Tibial nerve (tissue), 4 donors: ENCODE measurements at regions not wholly inside any gene's neighbourhood (a gene's known extent, or its start where the extent isn't known, plus 50 kb on each side); places are given as distances from the start of the nearest gene placed in this dataset.

ENCODE experiments used
- EP300 ChIP-seq, 2 donors: sonication (generic); formaldehyde crosslinking; IDR thresholded peaks; one replicate each; pipeline ENCODE4 v1.6.1; 2017; ENCODE audit warnings: antibody characterized with exemption in 2 of 2, mild to moderate bottlenecking in 1 of 2
- POLR2A ChIP-seq, 2 donors: fragments of 450-650 bp; IDR thresholded peaks; one replicate each; pipeline ENCODE4 v1.6.1; 2017; ENCODE audit warnings: antibody characterized with exemption in 2 of 2, mild to moderate bottlenecking in 2 of 2, moderate library complexity in 2 of 2
- TF ChIP-seq, protein P1 (sequence below), 5 experiments: fragments of 200-600 bp in 3 of 5; fragments of 450-650 bp in 2 of 5; sonication (generic) in 3 of 5; IDR thresholded peaks; one replicate each; pipeline ENCODE4 v1.5.1; 2016 to 2019; ENCODE audit warnings: antibody characterized with exemption in 5 of 5, mild to moderate bottlenecking in 3 of 5, moderate library complexity in 2 of 5

DNA sequence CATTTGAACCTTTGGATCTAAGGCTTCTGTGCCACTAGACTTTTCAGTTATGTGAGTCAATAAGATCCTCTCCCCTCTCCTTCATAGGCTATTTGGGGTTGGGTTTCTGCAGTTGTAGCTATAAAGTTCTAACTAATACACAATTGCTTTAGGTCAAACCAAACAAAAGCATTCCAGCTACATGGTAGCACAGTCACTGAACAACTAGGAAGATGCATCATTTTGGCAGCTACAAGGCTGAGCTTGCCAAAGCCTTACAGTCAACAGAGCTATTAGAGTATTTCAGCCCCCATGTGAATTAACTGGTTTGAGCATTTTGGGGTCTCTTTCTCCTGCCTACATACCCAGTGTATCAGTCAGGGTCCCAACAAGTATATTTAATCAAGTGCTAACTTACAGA, 234.6 kb downstream of the ZNF608 start:
- TF ChIP-seq, protein P1, sequence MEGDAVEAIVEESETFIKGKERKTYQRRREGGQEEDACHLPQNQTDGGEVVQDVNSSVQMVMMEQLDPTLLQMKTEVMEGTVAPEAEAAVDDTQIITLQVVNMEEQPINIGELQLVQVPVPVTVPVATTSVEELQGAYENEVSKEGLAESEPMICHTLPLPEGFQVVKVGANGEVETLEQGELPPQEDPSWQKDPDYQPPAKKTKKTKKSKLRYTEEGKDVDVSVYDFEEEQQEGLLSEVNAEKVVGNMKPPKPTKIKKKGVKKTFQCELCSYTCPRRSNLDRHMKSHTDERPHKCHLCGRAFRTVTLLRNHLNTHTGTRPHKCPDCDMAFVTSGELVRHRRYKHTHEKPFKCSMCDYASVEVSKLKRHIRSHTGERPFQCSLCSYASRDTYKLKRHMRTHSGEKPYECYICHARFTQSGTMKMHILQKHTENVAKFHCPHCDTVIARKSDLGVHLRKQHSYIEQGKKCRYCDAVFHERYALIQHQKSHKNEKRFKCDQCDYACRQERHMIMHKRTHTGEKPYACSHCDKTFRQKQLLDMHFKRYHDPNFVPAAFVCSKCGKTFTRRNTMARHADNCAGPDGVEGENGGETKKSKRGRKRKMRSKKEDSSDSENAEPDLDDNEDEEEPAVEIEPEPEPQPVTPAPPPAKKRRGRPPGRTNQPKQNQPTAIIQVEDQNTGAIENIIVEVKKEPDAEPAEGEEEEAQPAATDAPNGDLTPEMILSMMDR (IDR thresholded peaks at IDR 0.05): no peak
- TF ChIP-seq POLR2A (IDR thresholded peaks at IDR 0.05) (no peak), EP300 (IDR thresholded peaks at IDR 0.05) (no peak)
